Caco-2 (cell line): ENCODE measurements at regions not wholly inside any gene's neighbourhood (a gene's known extent, or its start where the extent isn't known, plus 50 kb on each side); places are given as distances from the start of the nearest gene placed in this dataset.
A peak's percentile ranks its signal among the peaks of the same experiment; 100 is the strongest.

ENCODE experiments used
- BruUV-seq: library from RNA; stranded (reverse); fragments of 400-500 nt; replicated peaks from 2 replicates; lab custom pipeline; 2021; lab: Mats Ljungman, UMichigan
- CTCF ChIA-PET: fragments of 300-600 bp; sonication (Branson Sonifier 250); formaldehyde crosslinking; loops from one replicate; lab custom pipeline; 2022; ENCODE audit warnings: antibody characterized with exemption; lab: Charles Lee
- POLR2A ChIA-PET: fragments of 300-600 bp; sonication (Branson Sonifier 250); formaldehyde crosslinking; loops from one replicate; lab custom pipeline; 2022; ENCODE audit warnings: antibody characterized with exemption; lab: Charles Lee
- DNase-seq, 2 experiments: peaks; one replicate each; pipeline versions ENCODE4 v3.0.0 to v3.0.0-alpha.2; 2020 to 2022
- H3K27me3 ChIP-seq: replicated peaks from 2 replicates; pipeline ENCODE4 v1.6.0; 2011; ENCODE audit warnings: low read length; ENCODE audit not compliant: control insufficient read depth, insufficient read depth
- H3K36me3 ChIP-seq: 2 replicates; pipeline ENCODE4 v1.5.1; 2011; ENCODE audit warnings: low read length; ENCODE audit not compliant: control insufficient read depth, insufficient read depth
- H3K4me1 ChIP-seq: fragments of 250-450 bp; sonication (Bioruptor Pico); 2 replicates; pipeline ENCODE4 v1.5.1; 2020; ENCODE audit warnings: mild to moderate bottlenecking
- H3K4me3 ChIP-seq: 2 replicates; pipeline ENCODE4 v1.5.1; 2011; ENCODE audit warnings: low read depth, mild to moderate bottlenecking, control low read depth, low read length
- H3K9me3 ChIP-seq: fragments of 250-450 bp; sonication (Bioruptor Pico); 2 replicates; pipeline ENCODE4 v1.5.1; 2020; ENCODE audit warnings: mild to moderate bottlenecking, moderate library complexity
- H3K27ac Mint-ChIP-seq: one replicate; pipeline ENCODE4 v1.8.0; 2022; ENCODE audit warnings: mixed read lengths; ENCODE audit not compliant: unreplicated experiment
- H3K27me3 Mint-ChIP-seq: one replicate; pipeline ENCODE4 v1.8.0; 2022; ENCODE audit warnings: mixed read lengths; ENCODE audit not compliant: insufficient read depth, unreplicated experiment
- H3K36me3 Mint-ChIP-seq: one replicate; pipeline ENCODE4 v1.8.0; 2022; ENCODE audit warnings: mild to moderate bottlenecking, mixed read lengths; ENCODE audit not compliant: insufficient read depth, unreplicated experiment
- H3K4me1 Mint-ChIP-seq: one replicate; pipeline ENCODE4 v1.8.0; 2022; ENCODE audit warnings: low read depth, mixed read lengths; ENCODE audit not compliant: unreplicated experiment
- H3K4me3 Mint-ChIP-seq: one replicate; pipeline ENCODE4 v1.8.0; 2022; ENCODE audit warnings: mild to moderate bottlenecking, moderate library complexity, mixed read lengths; ENCODE audit not compliant: unreplicated experiment
- H3K9me3 Mint-ChIP-seq: one replicate; pipeline ENCODE4 v1.8.0; 2022; ENCODE audit warnings: mixed read lengths; ENCODE audit not compliant: unreplicated experiment
- CTCF ChIP-seq, 2 experiments: fragments of 200-600 bp in 1 of 2; IDR thresholded peaks; 1 replicate in 1 of 2; 2 replicates in 1 of 2; pipeline versions ENCODE4 v1.5.1 to v1.8.0; 2011 to 2022; ENCODE audit warnings: antibody characterized with exemption in 1 of 2, control low read depth in 1 of 2, inconsistent platforms in 1 of 2, low read depth in 1 of 2, low read length in 1 of 2, mild to moderate bottlenecking in 1 of 2, moderate library complexity in 1 of 2; ENCODE audit not compliant: insufficient read depth in 1 of 2, severe bottlenecking in 1 of 2, unreplicated experiment in 1 of 2
- intact Hi-C: fragments of 100-400 bp; cut with micrococcal nuclease; formaldehyde crosslinking; loops from one replicate; pipeline ENCODE4 v1.10.0; 2022; ENCODE audit not compliant: unreplicated experiment

- peak in 1 of 2 experiments; percentile 18 for DNase-seq
- H3K27ac Mint-ChIP-seq: no peak overlapping the region
- intact Hi-C loops: loop anchor here (1.0 to 5.0 kb wide), 4 partner anchors 196 to 579 kb away; no protein-coding TSS in a partner anchor
- CTCF ChIA-PET: interaction anchor here (1.0 kb wide), 1 partner anchor 464 kb away, joined by 6 read pairs; no protein-coding TSS in a partner anchor
- BruUV-seq: no TSS peak
- H3K9me3 Mint-ChIP-seq: no peaks in the 10 kb centered on the region
- TF ChIP-seq CTCF (IDR thresholded peaks at IDR 0.05; ENCODE audit: insufficient read depth in 1 of 2, low read depth in 1 of 2, low read length in 1 of 2, severe bottlenecking in 1 of 2, unreplicated experiment in 1 of 2): peak in 1 of 2 experiments; percentile 43
- POLR2A ChIA-PET: no interaction called here
- H3K4me3 ChIP-seq: no peak overlapping the region
- no peaks in the 10 kb centered on the region for H3K9me3 ChIP-seq
- H3K27me3 Mint-ChIP-seq: no peaks in the 10 kb centered on the region
- H3K36me3 ChIP-seq: no peaks in the 10 kb centered on the region
- H3K36me3 Mint-ChIP-seq: peaks cover 10% of the 10 kb centered on the region
- H3K4me1 Mint-ChIP-seq: peaks cover 31% of the 10 kb centered on the region
- H3K4me1 ChIP-seq: peaks cover 25% of the 10 kb centered on the region
- H3K4me3 Mint-ChIP-seq: no peak overlapping the region
- H3K27me3 ChIP-seq: no peaks in the 10 kb centered on the region
Measured at GRCh38 chr6:147970970-147971369, 371.7 kb upstream of the SASH1 start.

GRCh38 chr6:147972448-147972847 is 370.2 kb upstream of the SASH1 start:
- Histone ChIP-seq H3K9me3 (no peaks in the 10 kb centered on the region), H3K4me3 (no peak overlapping the region), H3K36me3 (no peaks in the 10 kb centered on the region), H3K4me1 (peaks cover 25% of the 10 kb centered on the region), H3K27me3 (no peaks in the 10 kb centered on the region)
- intact Hi-C loops: loop anchor here (5.0 kb wide), 3 partner anchors 195 to 580 kb away; no protein-coding TSS in a partner anchor
- no peak overlapping the region for H3K27ac Mint-ChIP-seq
- CTCF ChIA-PET: no interaction called here
- no peak for DNase-seq
- peaks cover 31% of the 10 kb centered on the region for H3K4me1 Mint-ChIP-seq
- TF ChIP-seq CTCF (IDR thresholded peaks at IDR 0.05; ENCODE audit: insufficient read depth in 1 of 2, low read depth in 1 of 2, low read length in 1 of 2, severe bottlenecking in 1 of 2, unreplicated experiment in 1 of 2): no peak
- H3K9me3 Mint-ChIP-seq: no peaks in the 10 kb centered on the region
- H3K36me3 Mint-ChIP-seq: peaks cover 10% of the 10 kb centered on the region
- no peak overlapping the region for H3K4me3 Mint-ChIP-seq
- BruUV-seq: no TSS peak
- POLR2A ChIA-PET: no interaction called here
- no peaks in the 10 kb centered on the region for H3K27me3 Mint-ChIP-seq

GRCh38 chr6:147973806-147974205 is 368.8 kb upstream of the SASH1 start:
- DNase-seq: peak; percentile 42 to 56
- no peaks in the 10 kb centered on the region for H3K9me3 Mint-ChIP-seq
- no peaks in the 10 kb centered on the region for H3K9me3 ChIP-seq
- no peak overlapping the region for H3K4me3 ChIP-seq
- no peaks in the 10 kb centered on the region for H3K27me3 ChIP-seq
- H3K4me3 Mint-ChIP-seq: peak overlapping the region; percentile 55
- no peaks in the 10 kb centered on the region for H3K36me3 ChIP-seq
- H3K4me1 Mint-ChIP-seq: peaks cover 35% of the 10 kb centered on the region
- BruUV-seq: no TSS peak
- intact Hi-C loops: loop anchor here (1.0 to 5.0 kb wide), 5 partner anchors 130 to 582 kb away; no protein-coding TSS in a partner anchor
- H3K27ac Mint-ChIP-seq: peak overlapping the region; percentile 69
- ChIA-PET CTCF (no interaction called here), POLR2A (no interaction called here)
- no peaks in the 10 kb centered on the region for H3K27me3 Mint-ChIP-seq
- peaks cover 25% of the 10 kb centered on the region for H3K4me1 ChIP-seq
- no peak for TF ChIP-seq CTCF (IDR thresholded peaks at IDR 0.05; ENCODE audit: insufficient read depth in 1 of 2, low read depth in 1 of 2, low read length in 1 of 2, severe bottlenecking in 1 of 2, unreplicated experiment in 1 of 2)
- H3K36me3 Mint-ChIP-seq: peaks cover 10% of the 10 kb centered on the region
